ENCODE measurements at regions not wholly inside any gene's neighbourhood (a gene's known extent, or its start where the extent isn't known, plus 50 kb on each side); places are given as distances from the start of the nearest gene placed in this dataset.
A peak's percentile ranks its signal among the peaks of the same experiment; 100 is the strongest.

- no peak for TF ChIP-seq FOXM1 (IDR thresholded peaks at IDR 0.05; ENCODE audit: borderline replicate concordance, low read depth)
- peak; percentile 7; the same call in 1 of the 2 replicates for TF ChIP-seq NFIC (IDR thresholded peaks at IDR 0.05)
Observed at GRCh38 chr5:52342361-52342760, 445.4 kb upstream of the ITGA1 start.

- TF ChIP-seq REST (IDR thresholded peaks at IDR 0.05; ENCODE audit: low read depth), result no peak
- peak; percentile 77 for TF ChIP-seq RAD21 (IDR thresholded peaks at IDR 0.05; ENCODE audit: low read depth)
Observed at GRCh38 chr5:52356311-52356918, 431.3 kb upstream of the ITGA1 start.

- TF ChIP-seq EP300 (IDR thresholded peaks at IDR 0.05; ENCODE audit: borderline replicate concordance) (no peak), TEAD4 (IDR thresholded peaks at IDR 0.05) (no peak), ZBTB7A (IDR thresholded peaks at IDR 0.05; ENCODE audit: low read depth) (no peak), FOXM1 (IDR thresholded peaks at IDR 0.05; ENCODE audit: borderline replicate concordance, low read depth) (no peak), CEBPB (IDR thresholded peaks at IDR 0.05) (no peak), CREB1 (IDR thresholded peaks at IDR 0.05; ENCODE audit: low read depth) (no peak), REST (IDR thresholded peaks at IDR 0.05; ENCODE audit: low read depth) (no peak), USF1 (IDR thresholded peaks at IDR 0.05) (no peak), YY1 (IDR thresholded peaks at IDR 0.05; ENCODE audit: low read depth) (no peak), RAD21 (IDR thresholded peaks at IDR 0.05; ENCODE audit: low read depth) (no peak)
Observed at GRCh38 chr5:52359261-52359660, 428.5 kb upstream of the ITGA1 start.

- TF ChIP-seq RAD21 (IDR thresholded peaks at IDR 0.05; ENCODE audit: low read depth), result no peak
- TF ChIP-seq CREB1 (IDR thresholded peaks at IDR 0.05; ENCODE audit: low read depth), result no peak
- no peak for TF ChIP-seq FOXM1 (IDR thresholded peaks at IDR 0.05; ENCODE audit: borderline replicate concordance, low read depth)
- no peak for TF ChIP-seq EGR1 (IDR thresholded peaks at IDR 0.05)
Observed at GRCh38 chr5:52360985-52361384, 426.7 kb upstream of the ITGA1 start.

- no peak for TF ChIP-seq MAX (IDR thresholded peaks at IDR 0.05)
Observed at GRCh38 chr5:52374286-52374685, 413.4 kb upstream of the ITGA1 start.

- TF ChIP-seq REST (IDR thresholded peaks at IDR 0.05; ENCODE audit: low read depth) (no peak), YY1 (IDR thresholded peaks at IDR 0.05; ENCODE audit: low read depth) (no peak), TAF1 (IDR thresholded peaks at IDR 0.05; ENCODE audit: low read depth) (no peak), TCF12 (IDR thresholded peaks at IDR 0.05; ENCODE audit: low read depth) (no peak), NFIC (IDR thresholded peaks at IDR 0.05) (no peak), EGR1 (IDR thresholded peaks at IDR 0.05) (no peak), TEAD4 (IDR thresholded peaks at IDR 0.05) (no peak), ZBTB7A (IDR thresholded peaks at IDR 0.05; ENCODE audit: low read depth) (no peak), CEBPB (IDR thresholded peaks at IDR 0.05) (no peak), EP300 (IDR thresholded peaks at IDR 0.05; ENCODE audit: borderline replicate concordance) (no peak), USF1 (IDR thresholded peaks at IDR 0.05) (no peak), RAD21 (IDR thresholded peaks at IDR 0.05; ENCODE audit: low read depth) (no peak), MAX (IDR thresholded peaks at IDR 0.05) (no peak), FOXM1 (IDR thresholded peaks at IDR 0.05; ENCODE audit: borderline replicate concordance, low read depth) (no peak)
Observed at GRCh38 chr5:52375969-52376368, 411.7 kb upstream of the ITGA1 start.

Data from Ishikawa (cell line).